ENCODE measurements at regions not wholly inside any gene's neighbourhood (a gene's known extent, or its start where the extent isn't known, plus 50 kb on each side); places are given as distances from the start of the nearest gene placed in this dataset.

DNA sequence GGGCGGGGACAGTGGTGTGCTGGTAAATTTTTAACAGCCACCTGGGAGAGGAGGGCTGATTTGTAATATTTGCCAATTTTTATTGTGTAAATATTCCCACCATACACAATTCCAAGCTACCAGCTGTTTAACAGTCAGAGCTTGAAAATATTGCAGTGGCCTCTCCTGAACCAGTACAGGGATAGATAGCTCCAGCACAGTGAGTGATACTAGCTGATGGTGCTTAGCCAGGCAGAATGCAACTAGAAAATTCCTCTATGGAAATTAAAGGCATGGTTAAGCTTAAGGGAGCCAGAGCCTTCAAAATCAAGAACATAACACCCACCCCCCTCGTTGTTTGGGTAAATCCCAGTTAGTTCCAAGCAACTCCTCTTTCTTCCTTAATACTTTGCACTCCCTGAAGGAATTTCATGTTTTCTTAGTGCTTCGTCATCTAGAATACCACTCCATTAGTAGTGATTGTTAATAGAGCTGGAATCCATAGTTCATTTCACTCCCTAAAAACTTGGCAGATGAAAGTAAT lies 96.6 kb downstream of the CYB561 start:
- intact Hi-C loops (cut with micrococcal nuclease; ENCODE audit: unreplicated experiment) = no loop called here
- CTCF ChIA-PET = no interaction called here
- H3K27ac ChIP-seq = no peak overlapping the region
- H3K9me3 ChIP-seq (ENCODE audit: insufficient read depth, low read depth) = no peaks in the 10 kb centered on the region
- H4K20me1 ChIP-seq (ENCODE audit: insufficient read depth) = peaks cover 9% of the 10 kb centered on the region; the same call in 1 of the 2 replicates
- H2AFZ ChIP-seq = no peak overlapping the region
- no peaks in the 10 kb centered on the region for H3K79me2 ChIP-seq (ENCODE audit: low read depth)
- no peaks in the 10 kb centered on the region for H3K9me2 ChIP-seq (ENCODE audit: insufficient read depth)
- no peak overlapping the region for H3K4me2 ChIP-seq
- POLR2A ChIA-PET (ENCODE audit: unreplicated experiment) = no interaction called here
- DNase-seq = no peak
- no peaks in the 10 kb centered on the region for H3K27me3 ChIP-seq (ENCODE audit: insufficient read depth, low read depth)
- no peaks in the 10 kb centered on the region for H3K4me1 ChIP-seq (replicated peaks; ENCODE audit: insufficient read depth)
- TF ChIP-seq EZH2 (IDR thresholded peaks at IDR 0.05; ENCODE audit: low read depth) = no peak
- TF ChIP-seq, protein P1, sequence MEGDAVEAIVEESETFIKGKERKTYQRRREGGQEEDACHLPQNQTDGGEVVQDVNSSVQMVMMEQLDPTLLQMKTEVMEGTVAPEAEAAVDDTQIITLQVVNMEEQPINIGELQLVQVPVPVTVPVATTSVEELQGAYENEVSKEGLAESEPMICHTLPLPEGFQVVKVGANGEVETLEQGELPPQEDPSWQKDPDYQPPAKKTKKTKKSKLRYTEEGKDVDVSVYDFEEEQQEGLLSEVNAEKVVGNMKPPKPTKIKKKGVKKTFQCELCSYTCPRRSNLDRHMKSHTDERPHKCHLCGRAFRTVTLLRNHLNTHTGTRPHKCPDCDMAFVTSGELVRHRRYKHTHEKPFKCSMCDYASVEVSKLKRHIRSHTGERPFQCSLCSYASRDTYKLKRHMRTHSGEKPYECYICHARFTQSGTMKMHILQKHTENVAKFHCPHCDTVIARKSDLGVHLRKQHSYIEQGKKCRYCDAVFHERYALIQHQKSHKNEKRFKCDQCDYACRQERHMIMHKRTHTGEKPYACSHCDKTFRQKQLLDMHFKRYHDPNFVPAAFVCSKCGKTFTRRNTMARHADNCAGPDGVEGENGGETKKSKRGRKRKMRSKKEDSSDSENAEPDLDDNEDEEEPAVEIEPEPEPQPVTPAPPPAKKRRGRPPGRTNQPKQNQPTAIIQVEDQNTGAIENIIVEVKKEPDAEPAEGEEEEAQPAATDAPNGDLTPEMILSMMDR (conservative IDR thresholded peaks at IDR 0.05) = no peak
- BruUV-seq (replicated peaks) = no TSS peak
- H3K4me3 ChIP-seq = no peak overlapping the region
- H3F3A ChIP-seq (ENCODE audit: insufficient read depth, low read depth) = peaks cover 26% of the 10 kb centered on the region
- H3K36me3 ChIP-seq (ENCODE audit: low read depth) = peaks cover 45% of the 10 kb centered on the region

DNA sequence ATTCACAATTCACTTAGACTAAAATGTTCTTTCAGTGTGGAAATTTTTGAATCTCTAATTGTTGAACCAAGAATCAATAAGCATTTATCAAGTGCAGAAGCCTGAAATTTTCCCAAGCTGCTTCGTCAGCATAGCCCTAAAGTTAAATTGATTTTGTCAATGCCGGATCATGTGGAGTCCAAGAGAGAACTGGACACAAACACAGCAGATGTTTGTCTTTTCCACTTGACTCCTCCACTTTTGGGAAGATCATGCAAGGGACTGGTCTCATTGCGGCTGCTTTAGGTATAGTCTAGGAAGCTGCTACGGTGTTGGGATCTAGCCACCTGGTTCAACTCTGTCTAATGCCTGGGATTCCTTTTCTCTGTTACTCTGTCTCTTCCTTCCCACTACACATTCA lies 95.7 kb downstream of the CYB561 start:
- Histone ChIP-seq H3K79me2 (ENCODE audit: low read depth) (no peaks in the 10 kb centered on the region), H3K4me3 (no peak overlapping the region), H3F3A (ENCODE audit: insufficient read depth, low read depth) (peaks cover 27% of the 10 kb centered on the region), H3K27ac (no peak overlapping the region), H3K36me3 (ENCODE audit: low read depth) (peaks cover 44% of the 10 kb centered on the region), H2AFZ (no peak overlapping the region), H4K20me1 (ENCODE audit: insufficient read depth) (peaks cover 9% of the 10 kb centered on the region; the same call in 1 of the 2 replicates), H3K27me3 (ENCODE audit: insufficient read depth, low read depth) (no peaks in the 10 kb centered on the region), H3K9me2 (ENCODE audit: insufficient read depth) (no peaks in the 10 kb centered on the region), H3K4me1 (replicated peaks; ENCODE audit: insufficient read depth) (no peaks in the 10 kb centered on the region), H3K4me2 (no peak overlapping the region), H3K9me3 (ENCODE audit: insufficient read depth, low read depth) (no peaks in the 10 kb centered on the region)
- intact Hi-C loops (cut with micrococcal nuclease; ENCODE audit: unreplicated experiment) = no loop called here
- CTCF ChIA-PET = no interaction called here
- TF ChIP-seq EZH2 (IDR thresholded peaks at IDR 0.05; ENCODE audit: low read depth) = no peak
- TF ChIP-seq, protein P1 (conservative IDR thresholded peaks at IDR 0.05) = no peak
- DNase-seq = no peak
- POLR2A ChIA-PET (ENCODE audit: unreplicated experiment) = no interaction called here
- BruUV-seq (replicated peaks) = no TSS peak

DNA sequence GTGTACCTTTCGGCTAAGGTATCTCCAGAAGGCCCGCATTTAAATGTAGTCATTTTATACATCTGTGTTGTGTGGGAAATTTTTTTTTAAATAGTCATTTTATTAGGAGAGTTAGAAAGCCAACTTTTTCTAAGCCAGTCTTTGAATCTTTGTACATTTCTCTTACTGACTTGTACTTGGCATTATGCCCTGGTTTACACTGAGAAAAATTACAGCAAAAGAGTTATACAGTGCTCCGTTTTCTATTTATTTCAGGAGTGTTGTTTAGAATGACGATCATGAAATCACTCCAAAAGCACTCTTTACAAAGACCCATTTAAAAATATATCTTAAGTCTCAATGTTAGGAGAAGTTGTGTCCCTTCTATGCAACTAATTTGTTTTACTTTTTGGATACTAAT lies 91.8 kb downstream of the CYB561 start:
- no TSS peak for BruUV-seq (replicated peaks)
- Histone ChIP-seq H3K27me3 (ENCODE audit: insufficient read depth, low read depth) (no peaks in the 10 kb centered on the region), H3K4me3 (no peak overlapping the region), H3K4me1 (replicated peaks; ENCODE audit: insufficient read depth) (no peaks in the 10 kb centered on the region), H3K9me2 (ENCODE audit: insufficient read depth) (no peaks in the 10 kb centered on the region), H3K79me2 (ENCODE audit: low read depth) (no peaks in the 10 kb centered on the region), H4K20me1 (ENCODE audit: insufficient read depth) (peaks cover 11% of the 10 kb centered on the region; the same call in 1 of the 2 replicates), H2AFZ (no peak overlapping the region), H3K36me3 (ENCODE audit: low read depth) (peaks cover 32% of the 10 kb centered on the region), H3K9me3 (ENCODE audit: insufficient read depth, low read depth) (no peaks in the 10 kb centered on the region), H3F3A (ENCODE audit: insufficient read depth, low read depth) (peaks cover 30% of the 10 kb centered on the region; the same call in 1 of the 2 replicates), H3K4me2 (no peak overlapping the region), H3K27ac (no peak overlapping the region)
- intact Hi-C loops (cut with micrococcal nuclease; ENCODE audit: unreplicated experiment) = no loop called here
- no peak for DNase-seq
- no peak for TF ChIP-seq EZH2 (IDR thresholded peaks at IDR 0.05; ENCODE audit: low read depth)
- TF ChIP-seq, protein P1 (conservative IDR thresholded peaks at IDR 0.05) = no peak
- POLR2A ChIA-PET (ENCODE audit: unreplicated experiment) = no interaction called here
- CTCF ChIA-PET = no interaction called here
